OCI-LY3 (cell line): ENCODE measurements at regions not wholly inside any gene's neighbourhood (a gene's known extent, or its start where the extent isn't known, plus 50 kb on each side); places are given as distances from the start of the nearest gene placed in this dataset.

Experiments
- EZH2phosphoT487 ChIP-seq: fragments of 200-600 bp; shearing (Covaris generic); IDR thresholded peaks from 2 replicates; pipeline ENCODE4 v1.6.1; 2018; ENCODE audit warnings: antibody characterized with exemption, mixed run types, low read depth
- TF ChIP-seq, protein P1 (sequence below): fragments of 200-600, 300-600 bp; sonication (generic); IDR thresholded peaks from 2 replicates; pipeline ENCODE4 v1.5.1; 2014; ENCODE audit warnings: antibody characterized with exemption, low read length, low read depth

DNA sequence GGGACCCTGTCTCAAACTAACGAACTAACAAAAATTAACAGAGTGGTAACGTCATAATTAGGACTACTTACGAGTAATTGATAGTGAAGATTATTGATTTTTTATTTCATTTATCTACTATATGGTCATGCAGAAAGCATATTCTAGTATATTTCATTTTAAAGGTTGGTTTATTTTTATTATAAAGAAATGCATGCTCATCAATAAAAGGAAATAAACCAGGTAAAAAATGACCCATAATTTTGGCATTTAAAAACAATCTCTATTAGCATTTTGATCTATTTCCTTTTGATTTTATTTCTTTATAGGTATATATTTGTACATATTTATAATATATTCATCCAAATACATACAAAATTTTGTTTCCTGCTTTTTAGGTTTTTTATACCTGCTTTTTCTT is 401.4 kb upstream of the ID4 start:
- TF ChIP-seq, protein P1, sequence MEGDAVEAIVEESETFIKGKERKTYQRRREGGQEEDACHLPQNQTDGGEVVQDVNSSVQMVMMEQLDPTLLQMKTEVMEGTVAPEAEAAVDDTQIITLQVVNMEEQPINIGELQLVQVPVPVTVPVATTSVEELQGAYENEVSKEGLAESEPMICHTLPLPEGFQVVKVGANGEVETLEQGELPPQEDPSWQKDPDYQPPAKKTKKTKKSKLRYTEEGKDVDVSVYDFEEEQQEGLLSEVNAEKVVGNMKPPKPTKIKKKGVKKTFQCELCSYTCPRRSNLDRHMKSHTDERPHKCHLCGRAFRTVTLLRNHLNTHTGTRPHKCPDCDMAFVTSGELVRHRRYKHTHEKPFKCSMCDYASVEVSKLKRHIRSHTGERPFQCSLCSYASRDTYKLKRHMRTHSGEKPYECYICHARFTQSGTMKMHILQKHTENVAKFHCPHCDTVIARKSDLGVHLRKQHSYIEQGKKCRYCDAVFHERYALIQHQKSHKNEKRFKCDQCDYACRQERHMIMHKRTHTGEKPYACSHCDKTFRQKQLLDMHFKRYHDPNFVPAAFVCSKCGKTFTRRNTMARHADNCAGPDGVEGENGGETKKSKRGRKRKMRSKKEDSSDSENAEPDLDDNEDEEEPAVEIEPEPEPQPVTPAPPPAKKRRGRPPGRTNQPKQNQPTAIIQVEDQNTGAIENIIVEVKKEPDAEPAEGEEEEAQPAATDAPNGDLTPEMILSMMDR: no peak
- TF ChIP-seq EZH2phosphoT487: no peak
